ENCODE measurements at regions not wholly inside any gene's neighbourhood (a gene's known extent, or its start where the extent isn't known, plus 50 kb on each side); places are given as distances from the start of the nearest gene placed in this dataset.

GRCh38 chr12:90275088-90275487 is 566.5 kb upstream of the ATP2B1 start:
- TF ChIP-seq CTCF (IDR thresholded peaks at IDR 0.05; ENCODE audit: low read depth, low read length) = no peak
- H3K9me3 ChIP-seq (ENCODE audit: severe bottlenecking) = no peaks in the 10 kb centered on the region
- no peaks in the 10 kb centered on the region for H3K36me3 ChIP-seq
- no peak overlapping the region for H3K4me3 ChIP-seq (ENCODE audit: low read depth, low read length)
- H3K27me3 ChIP-seq (ENCODE audit: insufficient read depth, low read depth, severe bottlenecking) = no peaks in the 10 kb centered on the region
- no peak for DNase-seq
- no peak overlapping the region for H3K27ac ChIP-seq

DNA sequence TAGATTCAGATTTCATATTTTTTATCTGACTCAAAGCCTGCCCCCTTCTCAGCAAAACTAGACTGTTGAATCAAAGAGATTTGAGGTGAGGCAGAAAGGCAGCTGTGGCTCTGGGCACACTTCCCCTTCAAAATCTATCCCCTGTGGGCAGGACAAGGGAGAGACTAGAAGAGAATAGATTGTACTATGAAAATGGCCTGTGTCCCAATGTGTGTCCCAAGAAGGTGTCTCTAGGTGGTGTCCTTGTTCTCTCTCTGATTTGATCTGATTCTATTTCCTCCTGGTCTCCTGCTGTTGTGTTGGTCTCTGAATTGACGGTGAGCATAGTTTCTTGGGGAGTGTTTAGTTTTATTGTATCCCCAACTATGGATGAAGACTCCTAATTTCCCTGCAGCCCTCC is 565.8 kb upstream of the ATP2B1 start:
- peak; percentile 14; the same call in 1 of the 2 replicates for TF ChIP-seq CTCF (IDR thresholded peaks at IDR 0.05; ENCODE audit: low read depth, low read length)
- Histone ChIP-seq H3K9me3 (ENCODE audit: severe bottlenecking) (no peaks in the 10 kb centered on the region), H3K27me3 (ENCODE audit: insufficient read depth, low read depth, severe bottlenecking) (no peaks in the 10 kb centered on the region), H3K27ac (no peak overlapping the region), H3K4me3 (ENCODE audit: low read depth, low read length) (no peak overlapping the region), H3K36me3 (no peaks in the 10 kb centered on the region)
- DNase-seq = no peak

DNA sequence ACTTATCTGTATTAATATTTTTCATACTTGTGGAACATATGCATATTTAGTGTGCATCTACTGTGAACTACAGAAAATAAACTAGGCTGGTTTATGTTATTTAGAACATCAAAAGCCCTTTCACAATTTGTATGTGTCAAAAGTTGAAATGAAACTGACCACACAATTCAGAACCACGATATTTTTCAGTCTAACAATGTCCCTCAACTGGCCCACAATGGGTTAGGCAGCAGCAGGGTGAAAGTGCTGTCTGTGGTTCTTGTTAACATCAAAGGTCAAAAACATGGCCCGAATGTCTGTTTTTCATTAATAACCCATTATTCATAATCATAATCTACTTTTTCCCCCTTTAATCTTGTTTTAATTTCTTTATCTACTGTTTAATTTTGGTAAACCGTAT is 559.9 kb upstream of the ATP2B1 start:
- DNase-seq = no peak
- H3K36me3 ChIP-seq = no peaks in the 10 kb centered on the region
- TF ChIP-seq CTCF (IDR thresholded peaks at IDR 0.05; ENCODE audit: low read depth, low read length) = no peak
- H3K27me3 ChIP-seq (ENCODE audit: insufficient read depth, low read depth, severe bottlenecking) = no peaks in the 10 kb centered on the region
- no peaks in the 10 kb centered on the region for H3K9me3 ChIP-seq (ENCODE audit: severe bottlenecking)
- H3K4me3 ChIP-seq (ENCODE audit: low read depth, low read length) = no peak overlapping the region
- H3K27ac ChIP-seq = no peak overlapping the region

DNA sequence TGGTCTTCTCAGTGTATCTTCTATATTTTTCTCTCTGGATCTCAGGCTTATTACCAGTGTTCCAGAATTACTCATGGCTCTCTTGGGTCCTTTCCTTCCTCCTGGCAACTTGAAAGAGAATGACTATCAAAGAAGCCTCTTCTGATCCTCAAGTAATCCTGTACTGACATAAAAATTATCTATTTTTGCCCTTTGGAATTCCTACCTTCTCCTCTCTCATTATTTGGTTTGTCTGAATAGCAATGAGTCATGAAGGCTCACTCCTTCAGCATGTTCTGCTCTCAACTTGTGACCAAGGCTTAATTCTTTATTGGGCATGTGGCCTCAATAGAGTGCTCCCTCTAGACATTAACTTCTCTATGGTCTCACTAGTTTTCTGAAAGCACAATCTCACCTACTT is 553.6 kb upstream of the ATP2B1 start:
- Histone ChIP-seq H3K4me3 (ENCODE audit: low read depth, low read length) (no peak overlapping the region), H3K36me3 (no peaks in the 10 kb centered on the region), H3K27ac (no peak overlapping the region), H3K9me3 (ENCODE audit: severe bottlenecking) (no peaks in the 10 kb centered on the region), H3K27me3 (ENCODE audit: insufficient read depth, low read depth, severe bottlenecking) (no peaks in the 10 kb centered on the region)
- TF ChIP-seq CTCF (IDR thresholded peaks at IDR 0.05; ENCODE audit: low read depth, low read length) = no peak
- DNase-seq = no peak

GRCh38 chr12:90261283-90261682 is 552.6 kb upstream of the ATP2B1 start:
- Histone ChIP-seq H3K27ac (peak overlapping the region; percentile 65), H3K9me3 (ENCODE audit: severe bottlenecking) (no peaks in the 10 kb centered on the region), H3K27me3 (ENCODE audit: insufficient read depth, low read depth, severe bottlenecking) (no peaks in the 10 kb centered on the region), H3K36me3 (no peaks in the 10 kb centered on the region), H3K4me3 (ENCODE audit: low read depth, low read length) (no peak overlapping the region)
- peak; percentile 21 for DNase-seq
- TF ChIP-seq CTCF (IDR thresholded peaks at IDR 0.05; ENCODE audit: low read depth, low read length) = no peak

DNA sequence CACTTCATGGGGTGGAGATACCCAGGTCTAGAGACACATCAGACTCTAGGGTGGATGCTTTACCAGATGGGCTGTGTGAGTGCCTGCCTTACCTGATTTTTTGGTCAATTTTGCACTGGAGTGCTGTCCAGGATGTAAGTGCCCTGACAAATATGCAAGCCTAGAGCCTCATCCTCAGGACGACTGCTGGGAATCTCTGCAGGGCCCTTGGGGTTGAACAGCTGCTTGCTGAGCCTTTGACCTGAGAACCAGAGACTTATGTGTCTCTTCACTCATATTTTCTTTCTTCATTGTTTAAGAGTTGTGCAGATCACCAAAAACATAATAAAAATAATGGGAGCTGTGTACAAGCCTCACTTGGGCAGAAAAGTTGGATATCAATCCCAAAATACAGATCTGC is 551.5 kb upstream of the ATP2B1 start:
- Histone ChIP-seq H3K27ac (peak overlapping the region; percentile 65), H3K27me3 (ENCODE audit: insufficient read depth, low read depth, severe bottlenecking) (no peaks in the 10 kb centered on the region), H3K36me3 (no peaks in the 10 kb centered on the region), H3K9me3 (ENCODE audit: severe bottlenecking) (no peaks in the 10 kb centered on the region), H3K4me3 (ENCODE audit: low read depth, low read length) (no peak overlapping the region)
- TF ChIP-seq CTCF (IDR thresholded peaks at IDR 0.05; ENCODE audit: low read depth, low read length) = no peak
- DNase-seq = peak; percentile 15
